GM12878 (cell line): ENCODE measurements at regions not wholly inside any gene's neighbourhood (a gene's known extent, or its start where the extent isn't known, plus 50 kb on each side); places are given as distances from the start of the nearest gene placed in this dataset.

Experiments
- ATAC-seq: fragments of 200-7000 bp; cut with Tn5 transposase; 3 replicates; pipeline ENCODE4 v1.9.1; 2020; ENCODE audit warnings: mild to moderate bottlenecking, moderate library complexity
- BruUV-seq: library from RNA; stranded (reverse); fragments of 400-500 nt; replicated peaks from 2 replicates; lab custom pipeline; 2021; lab: Mats Ljungman, UMichigan
- CTCF ChIA-PET: fragments of 300-600 bp; sonication (Branson Sonifier 250); formaldehyde crosslinking; extraction: SDS; loops from one replicate; lab custom pipeline; 2021; ENCODE audit warnings: inconsistent platforms; lab: Yijun Ruan, JAX
- POLR2A ChIA-PET: fragments of 350-600 bp; formaldehyde crosslinking; extraction: SDS; loops from one replicate; lab custom pipeline; 2021; ENCODE audit warnings: inconsistent platforms; lab: Charles Lee
- RAD21 ChIA-PET: fragments of 300-600 bp; sonication (Branson Sonifier 250); formaldehyde crosslinking; loops from one replicate; lab custom pipeline; 2023; ENCODE audit warnings: antibody characterized with exemption; ENCODE audit not compliant: unreplicated experiment; lab: Charles Lee
- SMC1A ChIA-PET: fragments of 300-600 bp; sonication (Branson Sonifier 250); formaldehyde crosslinking; loops from one replicate; lab custom pipeline; 2023; ENCODE audit not compliant: unreplicated experiment, uncharacterized antibody; lab: Charles Lee
- DNase-seq: peaks from one replicate; pipeline ENCODE4 v3.0.0-alpha.2; 2011; ENCODE audit warnings: low read depth, low spot score
- FAIRE-seq: peaks from 3 replicates; lab custom pipeline; 2011; peaks lifted over from hg19 to GRCh38; lab: Jason Lieb, UNC
- H2AFZ ChIP-seq: 2 replicates; pipeline ENCODE4 v1.6.0; 2011; ENCODE audit warnings: low read depth, low read length, control low read depth; ENCODE audit not compliant: control insufficient read depth
- H3K27ac ChIP-seq: 2 replicates; pipeline ENCODE4 v1.5.1; 2011; ENCODE audit warnings: control low read depth; ENCODE audit not compliant: control insufficient read depth, insufficient read depth
- H3K27me3 ChIP-seq, 2 experiments: replicated peaks in 1 of 2; 2 replicates each; pipeline versions ENCODE4 v1.6.0 to v1.6.1; 2011; ENCODE audit warnings: low read length in 1 of 2; ENCODE audit not compliant: control insufficient read depth in 2 of 2, insufficient read depth in 2 of 2
- H3K36me3 ChIP-seq, 2 experiments: 2 replicates each; pipeline ENCODE4 v1.5.1; 2011; ENCODE audit warnings: low read length in 1 of 2; ENCODE audit not compliant: control insufficient read depth in 2 of 2, insufficient read depth in 2 of 2
- H3K4me1 ChIP-seq: 2 replicates; pipeline ENCODE4 v1.6.1; 2011; ENCODE audit warnings: mild to moderate bottlenecking, low read length, moderate library complexity, mixed read lengths; ENCODE audit not compliant: control insufficient read depth, insufficient read depth
- H3K4me2 ChIP-seq: 2 replicates; pipeline ENCODE4 v1.6.0; 2011; ENCODE audit warnings: control low read depth; ENCODE audit not compliant: control insufficient read depth, insufficient read depth
- H3K4me3 ChIP-seq: fragments of 200-600 bp; sonication (generic); 2 replicates; pipeline ENCODE4 v1.5.1; 2016
- H3K79me2 ChIP-seq: 2 replicates; pipeline ENCODE4 v1.6.0; 2011; ENCODE audit warnings: low read length; ENCODE audit not compliant: control insufficient read depth, insufficient read depth
- H3K9ac ChIP-seq: 2 replicates; pipeline ENCODE4 v1.8.0; 2011; ENCODE audit warnings: low read length, control low read depth, mixed read lengths; ENCODE audit not compliant: control insufficient read depth, insufficient read depth
- H3K9me3 ChIP-seq: replicated peaks from 3 replicates; pipeline ENCODE4 v1.5.1; 2011; ENCODE audit warnings: mild to moderate bottlenecking, low read length; ENCODE audit not compliant: control insufficient read depth, insufficient read depth
- H4K20me1 ChIP-seq: 2 replicates; pipeline ENCODE4 v1.6.0; 2011; ENCODE audit not compliant: control insufficient read depth, insufficient read depth
- BHLHE40 ChIP-seq, 2 experiments: fragments of 450-650 bp in 1 of 2; IDR thresholded peaks; 2 replicates each; pipeline ENCODE4 v1.6.1; 2011 to 2017; ENCODE audit warnings: low read depth in 2 of 2, borderline replicate concordance in 1 of 2, improper control_type of control experiment in 1 of 2, low read length in 1 of 2, mild to moderate bottlenecking in 1 of 2
- BRCA1 ChIP-seq: IDR thresholded peaks from 2 replicates; pipeline ENCODE4 v1.6.1; 2011; ENCODE audit warnings: low read depth, low read length, improper control_type of control experiment
- CBX3 ChIP-seq: fragments of 200-600 bp; sonication (generic); IDR thresholded peaks from 2 replicates; pipeline ENCODE4 v1.6.1; 2016; ENCODE audit warnings: low read depth, borderline replicate concordance
- CHD4 ChIP-seq: fragments of 200-600 bp; sonication (generic); IDR thresholded peaks from 2 replicates; pipeline ENCODE4 v1.6.1; 2016; ENCODE audit warnings: mild to moderate bottlenecking
- CREM ChIP-seq: IDR thresholded peaks from 2 replicates; pipeline ENCODE4 v1.6.1; 2014; ENCODE audit warnings: antibody characterized with exemption, low read depth
- KLF5 ChIP-seq: fragments of 450-650 bp; IDR thresholded peaks from 2 replicates; pipeline ENCODE4 v1.6.1; 2014; ENCODE audit warnings: mild to moderate bottlenecking; ENCODE audit not compliant: partially characterized antibody
- MTA2 ChIP-seq: fragments of 450-650 bp; IDR thresholded peaks from 2 replicates; pipeline ENCODE4 v1.6.1; 2016; ENCODE audit warnings: low read depth, mild to moderate bottlenecking, moderate library complexity
- NFYA ChIP-seq: IDR thresholded peaks from 2 replicates; pipeline ENCODE4 v1.6.1; 2011; ENCODE audit warnings: low read depth, mild to moderate bottlenecking, low read length, improper control_type of control experiment, borderline replicate concordance
- NFYB ChIP-seq: IDR thresholded peaks from 2 replicates; pipeline ENCODE4 v1.6.1; 2011; ENCODE audit warnings: low read depth, mild to moderate bottlenecking, low read length, improper control_type of control experiment, moderate library complexity; ENCODE audit not compliant: insufficient read depth
- RUNX3 ChIP-seq: IDR thresholded peaks from 2 replicates; pipeline ENCODE4 v1.6.1; 2012; ENCODE audit warnings: low read length, inconsistent platforms
- SMAD1 ChIP-seq: fragments of 450-650 bp; IDR thresholded peaks from 2 replicates; pipeline ENCODE4 v1.6.1; 2018; ENCODE audit warnings: mild to moderate bottlenecking, low read depth; ENCODE audit not compliant: partially characterized antibody
- YY1 ChIP-seq: IDR thresholded peaks from 2 replicates; pipeline ENCODE4 v1.6.1; 2011; ENCODE audit warnings: low read depth, mild to moderate bottlenecking, low read length
- WGBS: methylation state at CpG from one replicate; pipeline ENCODE4 v1.1.6; 2016; ENCODE audit warnings: low lambda C conversion rate; ENCODE audit not compliant: insufficient replicate concordance, insufficient coverage; ENCODE audit errors: missing lambda C conversion rate; 5-methylcytosine and 5-hydroxymethylcytosine counted together
- in situ Hi-C: fragments of 300-500 bp; cut with MboI; formaldehyde crosslinking; loops from 9 replicates; pipeline ENCODE4 v1.14.3; 2018; ENCODE audit warnings: mixed read lengths
- intact Hi-C: fragments of 100-400 bp; cut with micrococcal nuclease; formaldehyde crosslinking; loops from one replicate; pipeline ENCODE4 v1.14.2; 2022; ENCODE audit not compliant: unreplicated experiment
- TF ChIP-seq, protein P1 (sequence below): fragments of 450-650 bp; IDR thresholded peaks from 2 replicates; pipeline ENCODE4 v1.6.1; 2016; ENCODE audit warnings: mild to moderate bottlenecking
- TF ChIP-seq, protein P2 (sequence below): IDR thresholded peaks from 2 replicates; pipeline ENCODE4 v1.6.1; 2011; ENCODE audit warnings: mild to moderate bottlenecking, low read depth, low read length, moderate library complexity; ENCODE audit not compliant: insufficient replicate concordance
- TF ChIP-seq, protein P3 (sequence below): fragments of 450-650 bp; IDR thresholded peaks from 2 replicates; pipeline ENCODE4 v1.6.1; 2017; ENCODE audit warnings: borderline replicate concordance
- TF ChIP-seq, protein P4 (sequence below): fragments of 450-650 bp; formaldehyde crosslinking; IDR thresholded peaks from 2 replicates; pipeline ENCODE4 v1.4.0; 2020; ENCODE audit warnings: mild to moderate bottlenecking, moderate library complexity

DNA sequence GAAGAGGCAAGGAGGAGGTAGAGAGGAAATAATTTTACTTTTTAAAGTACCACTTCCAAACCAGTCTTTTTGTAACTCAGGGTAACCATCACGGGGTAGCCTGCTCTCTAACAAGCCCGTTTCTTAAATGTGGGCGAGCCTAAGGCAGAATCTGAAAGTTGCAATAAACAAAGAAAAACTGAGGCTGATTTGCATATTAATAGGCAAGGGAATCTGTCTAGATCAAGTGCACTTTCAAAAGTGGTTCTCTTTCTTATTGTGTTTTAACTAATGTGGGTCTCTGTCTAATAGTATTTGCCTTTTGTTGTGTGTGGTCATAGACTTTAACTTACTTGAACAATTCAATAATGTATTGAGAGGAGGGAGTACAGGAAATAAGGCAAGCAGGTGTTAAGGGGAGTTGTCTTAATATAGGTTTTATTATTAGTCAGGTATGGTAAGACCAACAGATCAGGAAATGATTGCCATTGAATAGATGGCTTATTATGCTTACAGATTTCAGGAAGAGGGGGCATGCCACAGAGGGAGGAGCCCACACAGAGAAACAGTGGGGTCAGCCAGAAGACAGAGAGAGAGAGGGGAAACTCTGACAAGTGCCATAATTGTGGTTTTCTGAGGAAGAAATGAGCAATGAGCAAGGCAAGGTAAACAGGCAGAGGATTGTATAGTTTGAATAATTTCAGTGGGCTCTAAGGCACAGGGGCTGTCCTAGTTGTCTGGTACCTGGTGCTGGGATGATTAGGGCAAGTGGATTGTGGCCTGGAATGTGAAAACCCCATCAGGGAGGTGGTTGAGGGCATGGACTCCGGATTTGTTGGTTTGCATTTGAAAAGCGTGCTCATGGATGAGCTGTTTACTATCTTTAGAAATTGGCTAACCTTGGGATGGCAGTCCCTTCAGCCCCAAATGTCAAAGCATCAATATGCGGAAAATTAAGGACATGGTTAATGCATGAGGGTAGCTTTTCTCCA, 237.2 kb downstream of the TOX3 start:
- Histone ChIP-seq H3K9ac (no peak overlapping the region), H2AFZ (no peak overlapping the region), H3K27me3 (no peaks in the 10 kb centered on the region), H4K20me1 (no peaks in the 10 kb centered on the region), H3K4me2 (no peak overlapping the region), H3K36me3 (no peaks in the 10 kb centered on the region), H3K79me2 (no peaks in the 10 kb centered on the region), H3K27ac (no peak overlapping the region), H3K4me3 (no peak overlapping the region), H3K9me3 (no peaks in the 10 kb centered on the region), H3K4me1 (no peaks in the 10 kb centered on the region)
- SMC1A ChIA-PET, result no interaction called here
- RAD21 ChIA-PET, result no interaction called here
- DNase-seq, result no peak
- ATAC-seq, result no peak; the same call in 2 of the 3 replicates
- POLR2A ChIA-PET, result no interaction called here
- 5% methylated on average over 6 of the region's 6 CpGs for WGBS
- BruUV-seq, result no TSS peak
- intact Hi-C loops (no loop called here), in situ Hi-C loops (no loop called here)
- no peak for FAIRE-seq
- CTCF ChIA-PET, result no interaction called here
- no peak for TF ChIP-seq CBX3
- no peak for TF ChIP-seq NFYB
- TF ChIP-seq YY1, result no peak
- TF ChIP-seq, protein P1, sequence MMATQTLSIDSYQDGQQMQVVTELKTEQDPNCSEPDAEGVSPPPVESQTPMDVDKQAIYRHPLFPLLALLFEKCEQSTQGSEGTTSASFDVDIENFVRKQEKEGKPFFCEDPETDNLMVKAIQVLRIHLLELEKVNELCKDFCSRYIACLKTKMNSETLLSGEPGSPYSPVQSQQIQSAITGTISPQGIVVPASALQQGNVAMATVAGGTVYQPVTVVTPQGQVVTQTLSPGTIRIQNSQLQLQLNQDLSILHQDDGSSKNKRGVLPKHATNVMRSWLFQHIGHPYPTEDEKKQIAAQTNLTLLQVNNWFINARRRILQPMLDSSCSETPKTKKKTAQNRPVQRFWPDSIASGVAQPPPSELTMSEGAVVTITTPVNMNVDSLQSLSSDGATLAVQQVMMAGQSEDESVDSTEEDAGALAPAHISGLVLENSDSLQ, result no peak
- TF ChIP-seq, protein P2, sequence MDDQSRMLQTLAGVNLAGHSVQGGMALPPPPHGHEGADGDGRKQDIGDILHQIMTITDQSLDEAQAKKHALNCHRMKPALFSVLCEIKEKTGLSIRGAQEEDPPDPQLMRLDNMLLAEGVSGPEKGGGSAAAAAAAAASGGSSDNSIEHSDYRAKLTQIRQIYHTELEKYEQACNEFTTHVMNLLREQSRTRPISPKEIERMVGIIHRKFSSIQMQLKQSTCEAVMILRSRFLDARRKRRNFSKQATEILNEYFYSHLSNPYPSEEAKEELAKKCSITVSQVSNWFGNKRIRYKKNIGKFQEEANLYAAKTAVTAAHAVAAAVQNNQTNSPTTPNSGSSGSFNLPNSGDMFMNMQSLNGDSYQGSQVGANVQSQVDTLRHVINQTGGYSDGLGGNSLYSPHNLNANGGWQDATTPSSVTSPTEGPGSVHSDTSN, result no peak
- no peak for TF ChIP-seq CREM
- TF ChIP-seq, protein P3, sequence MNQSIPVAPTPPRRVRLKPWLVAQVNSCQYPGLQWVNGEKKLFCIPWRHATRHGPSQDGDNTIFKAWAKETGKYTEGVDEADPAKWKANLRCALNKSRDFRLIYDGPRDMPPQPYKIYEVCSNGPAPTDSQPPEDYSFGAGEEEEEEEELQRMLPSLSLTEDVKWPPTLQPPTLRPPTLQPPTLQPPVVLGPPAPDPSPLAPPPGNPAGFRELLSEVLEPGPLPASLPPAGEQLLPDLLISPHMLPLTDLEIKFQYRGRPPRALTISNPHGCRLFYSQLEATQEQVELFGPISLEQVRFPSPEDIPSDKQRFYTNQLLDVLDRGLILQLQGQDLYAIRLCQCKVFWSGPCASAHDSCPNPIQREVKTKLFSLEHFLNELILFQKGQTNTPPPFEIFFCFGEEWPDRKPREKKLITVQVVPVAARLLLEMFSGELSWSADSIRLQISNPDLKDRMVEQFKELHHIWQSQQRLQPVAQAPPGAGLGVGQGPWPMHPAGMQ, result no peak
- TF ChIP-seq KLF5, result no peak
- TF ChIP-seq NFYA, result no peak
- TF ChIP-seq RUNX3, result no peak
- no peak for TF ChIP-seq BRCA1
- no peak for TF ChIP-seq BHLHE40 (IDR thresholded peaks at IDR 0.05; ENCODE audit: borderline replicate concordance in 1 of 2, low read depth in 2 of 2, low read length in 1 of 2)
- TF ChIP-seq, protein P4, sequence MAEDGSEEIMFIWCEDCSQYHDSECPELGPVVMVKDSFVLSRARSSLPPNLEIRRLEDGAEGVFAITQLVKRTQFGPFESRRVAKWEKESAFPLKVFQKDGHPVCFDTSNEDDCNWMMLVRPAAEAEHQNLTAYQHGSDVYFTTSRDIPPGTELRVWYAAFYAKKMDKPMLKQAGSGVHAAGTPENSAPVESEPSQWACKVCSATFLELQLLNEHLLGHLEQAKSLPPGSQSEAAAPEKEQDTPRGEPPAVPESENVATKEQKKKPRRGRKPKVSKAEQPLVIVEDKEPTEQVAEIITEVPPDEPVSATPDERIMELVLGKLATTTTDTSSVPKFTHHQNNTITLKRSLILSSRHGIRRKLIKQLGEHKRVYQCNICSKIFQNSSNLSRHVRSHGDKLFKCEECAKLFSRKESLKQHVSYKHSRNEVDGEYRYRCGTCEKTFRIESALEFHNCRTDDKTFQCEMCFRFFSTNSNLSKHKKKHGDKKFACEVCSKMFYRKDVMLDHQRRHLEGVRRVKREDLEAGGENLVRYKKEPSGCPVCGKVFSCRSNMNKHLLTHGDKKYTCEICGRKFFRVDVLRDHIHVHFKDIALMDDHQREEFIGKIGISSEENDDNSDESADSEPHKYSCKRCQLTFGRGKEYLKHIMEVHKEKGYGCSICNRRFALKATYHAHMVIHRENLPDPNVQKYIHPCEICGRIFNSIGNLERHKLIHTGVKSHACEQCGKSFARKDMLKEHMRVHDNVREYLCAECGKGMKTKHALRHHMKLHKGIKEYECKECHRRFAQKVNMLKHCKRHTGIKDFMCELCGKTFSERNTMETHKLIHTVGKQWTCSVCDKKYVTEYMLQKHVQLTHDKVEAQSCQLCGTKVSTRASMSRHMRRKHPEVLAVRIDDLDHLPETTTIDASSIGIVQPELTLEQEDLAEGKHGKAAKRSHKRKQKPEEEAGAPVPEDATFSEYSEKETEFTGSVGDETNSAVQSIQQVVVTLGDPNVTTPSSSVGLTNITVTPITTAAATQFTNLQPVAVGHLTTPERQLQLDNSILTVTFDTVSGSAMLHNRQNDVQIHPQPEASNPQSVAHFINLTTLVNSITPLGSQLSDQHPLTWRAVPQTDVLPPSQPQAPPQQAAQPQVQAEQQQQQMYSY (CRISPR knock-in tag), result no peak
- no peak for TF ChIP-seq CHD4
- no peak for TF ChIP-seq MTA2
- no peak for TF ChIP-seq SMAD1
